Neural progenitor cell (in vitro differentiated cells): ENCODE measurements at regions not wholly inside any gene's neighbourhood (a gene's known extent, or its start where the extent isn't known, plus 50 kb on each side); places are given as distances from the start of the nearest gene placed in this dataset.

ENCODE experiments used
- DNase-seq: peaks from one replicate; pipeline ENCODE4 v3.0.0-alpha.2; 2016; ENCODE audit warnings: low spot score
- H2AFZ ChIP-seq: fragments of 200-600 bp; sonication (generic); replicated peaks from 2 replicates; pipeline ENCODE4 v1.6.1; 2016; ENCODE audit warnings: antibody characterized with exemption
- H3F3A ChIP-seq: fragments of 200-600 bp; sonication (generic); 2 replicates; pipeline ENCODE4 v1.6.1; 2016; ENCODE audit warnings: antibody characterized with exemption, low read depth
- H3K27ac ChIP-seq: fragments of 200-600 bp; sonication (generic); 2 replicates; pipeline ENCODE4 v1.5.1; 2016; ENCODE audit warnings: mild to moderate bottlenecking
- H3K27me3 ChIP-seq: fragments of 200-600 bp; sonication (generic); 2 replicates; pipeline ENCODE4 v1.6.1; 2016; ENCODE audit warnings: mild to moderate bottlenecking, moderate library complexity
- H3K36me3 ChIP-seq: fragments of 200-600 bp; sonication (generic); 2 replicates; pipeline ENCODE4 v1.5.1; 2016
- H3K4me1 ChIP-seq: fragments of 200-600 bp; sonication (generic); 2 replicates; pipeline ENCODE4 v1.6.1; 2016; ENCODE audit warnings: mixed run types
- H3K4me2 ChIP-seq: fragments of 200-600 bp; sonication (generic); 2 replicates; pipeline ENCODE4 v1.6.1; 2016
- H3K4me3 ChIP-seq: fragments of 200-600 bp; sonication (generic); 2 replicates; pipeline ENCODE4 v1.5.1; 2016
- H3K79me2 ChIP-seq: fragments of 200-600 bp; sonication (generic); 2 replicates; pipeline ENCODE4 v1.6.1; 2016; ENCODE audit warnings: low read depth
- H3K9ac ChIP-seq: fragments of 200-600 bp; sonication (generic); 2 replicates; pipeline ENCODE4 v1.6.1; 2016
- H3K9me3 ChIP-seq: fragments of 200-600 bp; sonication (generic); 2 replicates; pipeline ENCODE4 v1.5.1; 2016; ENCODE audit warnings: low read depth
- H4K20me1 ChIP-seq: fragments of 200-600 bp; sonication (generic); 2 replicates; pipeline ENCODE4 v1.6.1; 2016; ENCODE audit warnings: low read depth
- H3K27ac Mint-ChIP-seq: 3 replicates; pipeline ENCODE4 v1.8.0; 2021; ENCODE audit warnings: mixed read lengths
- H3K27me3 Mint-ChIP-seq: 2 replicates; pipeline ENCODE4 v1.8.0; 2022; ENCODE audit warnings: low read depth, mild to moderate bottlenecking, inconsistent platforms, moderate library complexity, mixed read lengths; ENCODE audit not compliant: insufficient read depth
- H3K36me3 Mint-ChIP-seq: 3 replicates; pipeline ENCODE4 v1.8.0; 2021; ENCODE audit warnings: mixed read lengths
- H3K4me1 Mint-ChIP-seq: 3 replicates; pipeline ENCODE4 v1.8.0; 2021; ENCODE audit warnings: mixed read lengths
- H3K4me3 Mint-ChIP-seq: 3 replicates; pipeline ENCODE4 v1.8.0; 2021; ENCODE audit warnings: mild to moderate bottlenecking, moderate library complexity, mixed read lengths
- H3K9me3 Mint-ChIP-seq: 3 replicates; pipeline ENCODE4 v1.8.0; 2020; ENCODE audit warnings: mixed read lengths
- CTCF ChIP-seq: fragments of 200-600 bp; sonication (generic); IDR thresholded peaks from 2 replicates; pipeline ENCODE4 v1.5.1; 2017; ENCODE audit warnings: antibody characterized with exemption, mild to moderate bottlenecking
- EZH2 ChIP-seq: fragments of 200-600 bp; sonication (generic); IDR thresholded peaks from 2 replicates; pipeline ENCODE4 v1.6.1; 2017; ENCODE audit warnings: antibody characterized with exemption, mild to moderate bottlenecking, moderate library complexity
- EZH2phosphoT487 ChIP-seq: fragments of 200-600 bp; sonication (generic); IDR thresholded peaks from 2 replicates; pipeline ENCODE4 v1.6.1; 2017; ENCODE audit warnings: antibody characterized with exemption

DNA sequence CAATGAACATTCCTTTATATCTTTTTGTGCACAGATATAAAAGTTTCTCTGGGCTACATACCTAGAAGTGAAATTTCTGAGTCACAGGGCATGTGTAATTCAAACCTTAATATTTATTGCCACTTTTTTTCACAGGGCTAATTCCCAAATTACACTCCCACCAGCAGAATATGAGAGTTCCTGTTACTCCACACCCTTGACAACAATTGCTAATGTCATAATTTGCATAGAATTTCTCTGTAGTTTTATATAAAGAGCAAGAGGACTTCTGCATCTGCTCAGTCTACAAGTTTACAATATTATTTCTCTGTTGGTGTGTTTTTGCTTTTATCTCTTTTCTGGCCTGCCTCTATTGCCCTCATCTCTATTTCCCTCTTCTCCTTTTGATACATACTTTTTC lies 518.5 kb downstream of the ZNF608 start:
- Histone ChIP-seq H3K4me3 (no peak overlapping the region), H3K4me2 (no peak overlapping the region), H3K36me3 (no peaks in the 10 kb centered on the region), H3K9ac (no peak overlapping the region), H3K9me3 (no peaks in the 10 kb centered on the region), H3K4me1 (no peaks in the 10 kb centered on the region), H3F3A (no peaks in the 10 kb centered on the region), H3K27ac (no peak overlapping the region), H2AFZ (no peak overlapping the region), H3K79me2 (no peaks in the 10 kb centered on the region), H3K27me3 (no peaks in the 10 kb centered on the region), H4K20me1 (no peaks in the 10 kb centered on the region)
- Mint-ChIP-seq H3K4me1 (peaks cover 15% of the 10 kb centered on the region), H3K4me3 (no peak overlapping the region), H3K27me3 (peaks cover 6% of the 10 kb centered on the region), H3K27ac (no peak overlapping the region), H3K36me3 (no peaks in the 10 kb centered on the region), H3K9me3 (peaks cover 23% of the 10 kb centered on the region)
- no peak for TF ChIP-seq EZH2phosphoT487
- no peak for TF ChIP-seq EZH2
- DNase-seq: no peak

- H3F3A ChIP-seq: no peaks in the 10 kb centered on the region
- Mint-ChIP-seq H3K27me3 (peaks cover 2% of the 10 kb centered on the region), H3K27ac (no peak overlapping the region), H3K9me3 (peaks cover 17% of the 10 kb centered on the region), H3K4me1 (no peaks in the 10 kb centered on the region), H3K36me3 (no peaks in the 10 kb centered on the region), H3K4me3 (no peak overlapping the region)
- H3K4me1 ChIP-seq: no peaks in the 10 kb centered on the region
- no peak overlapping the region for H3K27ac ChIP-seq
- no peaks in the 10 kb centered on the region for H4K20me1 ChIP-seq
- no peak overlapping the region for H3K4me3 ChIP-seq
- no peak overlapping the region for H3K4me2 ChIP-seq
- H3K36me3 ChIP-seq: no peaks in the 10 kb centered on the region
- no peak for TF ChIP-seq EZH2
- TF ChIP-seq CTCF: no peak
- TF ChIP-seq EZH2phosphoT487: no peak
- H3K27me3 ChIP-seq: no peaks in the 10 kb centered on the region
- no peak overlapping the region for H3K9ac ChIP-seq
- H3K9me3 ChIP-seq: no peaks in the 10 kb centered on the region
- H3K79me2 ChIP-seq: no peaks in the 10 kb centered on the region
- no peak overlapping the region for H2AFZ ChIP-seq
- no peak for DNase-seq
These were observed 526.0 kb downstream of the ZNF608 start for GRCh38 chr5:124220418-124220817.

DNA sequence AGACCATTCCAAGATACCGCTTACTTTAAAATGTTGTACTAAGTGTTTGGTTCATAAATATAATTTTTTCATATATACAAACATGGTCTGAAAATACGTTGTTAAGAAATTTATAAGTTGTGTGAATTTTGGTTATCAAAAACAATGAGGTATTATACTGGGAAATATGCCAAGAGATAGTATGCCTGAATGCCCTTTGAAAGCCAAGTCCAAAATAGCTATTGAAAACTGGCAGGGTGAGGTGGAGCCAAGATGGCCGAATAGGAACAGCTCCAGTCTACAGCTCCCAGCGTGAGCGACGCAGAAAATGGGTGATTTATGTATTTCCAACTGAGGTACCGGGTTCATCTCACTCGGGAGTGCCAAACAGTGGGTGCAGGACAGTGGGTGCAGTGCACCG lies 533.5 kb downstream of the ZNF608 start:
- Mint-ChIP-seq H3K4me1 (no peaks in the 10 kb centered on the region), H3K27ac (no peak overlapping the region), H3K4me3 (no peak overlapping the region), H3K9me3 (peaks cover 34% of the 10 kb centered on the region), H3K27me3 (peaks cover 2% of the 10 kb centered on the region), H3K36me3 (peaks cover 5% of the 10 kb centered on the region)
- Histone ChIP-seq H3K9ac (no peak overlapping the region), H4K20me1 (no peaks in the 10 kb centered on the region), H3K36me3 (no peaks in the 10 kb centered on the region), H3F3A (no peaks in the 10 kb centered on the region), H3K4me3 (no peak overlapping the region), H3K4me2 (no peak overlapping the region), H3K79me2 (no peaks in the 10 kb centered on the region), H3K27ac (no peak overlapping the region), H2AFZ (no peak overlapping the region), H3K4me1 (no peaks in the 10 kb centered on the region), H3K27me3 (no peaks in the 10 kb centered on the region), H3K9me3 (peaks cover 12% of the 10 kb centered on the region)
- DNase-seq: no peak
- TF ChIP-seq EZH2phosphoT487: no peak

DNA sequence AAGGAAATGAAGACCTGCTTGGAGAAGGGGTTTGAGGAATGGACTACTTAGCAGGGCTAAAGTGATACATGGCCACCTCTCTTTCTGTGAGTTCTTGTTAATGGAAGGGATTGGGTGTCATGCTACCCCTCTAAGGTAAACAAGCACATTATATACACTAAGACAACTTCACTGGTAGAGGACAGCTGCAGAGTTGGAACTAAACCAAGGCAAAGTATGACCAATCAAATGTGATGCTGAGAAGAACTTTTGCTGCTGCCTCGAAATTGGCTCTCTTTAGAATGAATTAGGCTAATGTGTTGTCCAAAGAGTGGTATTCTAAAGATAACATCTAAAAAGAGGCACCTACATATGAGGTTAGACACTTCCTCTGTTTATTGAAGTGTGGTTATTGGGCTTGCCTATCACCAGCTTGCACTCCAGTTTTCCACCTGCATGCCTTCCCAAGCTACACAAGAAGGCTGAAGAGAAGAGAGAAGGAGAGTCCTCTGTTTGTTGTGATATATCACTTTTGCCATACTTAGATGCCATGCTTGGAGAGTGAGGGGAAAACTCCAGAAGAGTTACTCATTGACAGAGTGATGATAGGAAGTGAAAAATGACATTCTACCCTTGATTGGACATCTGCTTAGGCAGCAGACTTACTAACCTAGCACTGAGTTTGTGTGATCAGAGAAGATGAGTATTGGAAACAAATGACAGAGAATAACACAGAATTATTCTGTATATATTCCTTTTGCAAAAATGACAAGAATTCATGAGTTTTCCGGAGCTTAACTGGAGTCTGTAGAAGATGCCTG lies 536.1 kb downstream of the ZNF608 start:
- Histone ChIP-seq H4K20me1 (no peaks in the 10 kb centered on the region), H3F3A (no peaks in the 10 kb centered on the region), H3K27ac (no peak overlapping the region), H3K79me2 (no peaks in the 10 kb centered on the region), H3K4me3 (no peak overlapping the region), H2AFZ (no peak overlapping the region), H3K4me2 (no peak overlapping the region), H3K27me3 (no peaks in the 10 kb centered on the region), H3K36me3 (no peaks in the 10 kb centered on the region), H3K9ac (no peak overlapping the region), H3K4me1 (no peaks in the 10 kb centered on the region), H3K9me3 (peaks cover 12% of the 10 kb centered on the region)
- peaks cover 25% of the 10 kb centered on the region for H3K9me3 Mint-ChIP-seq
- no peak for DNase-seq
- peaks cover 4% of the 10 kb centered on the region for H3K36me3 Mint-ChIP-seq
- no peak overlapping the region for H3K4me3 Mint-ChIP-seq
- H3K27me3 Mint-ChIP-seq: no peaks in the 10 kb centered on the region
- H3K4me1 Mint-ChIP-seq: no peaks in the 10 kb centered on the region
- no peak for TF ChIP-seq EZH2
- no peak for TF ChIP-seq CTCF
- no peak for TF ChIP-seq EZH2phosphoT487
- H3K27ac Mint-ChIP-seq: no peak overlapping the region
